ENCODE measurements at regions not wholly inside any gene's neighbourhood (a gene's known extent, or its start where the extent isn't known, plus 50 kb on each side); places are given as distances from the start of the nearest gene placed in this dataset.

- intact Hi-C loops (cut with micrococcal nuclease): no loop called here
- POLR2A ChIA-PET: no interaction called here
Observed at GRCh38 chr1:48073798-48074530, 76.8 kb upstream of the TRABD2B start.

More at GRCh38 chr1:48073798-48074530, 76.8 kb upstream of the TRABD2B start:
- WGBS (ENCODE audit: insufficient coverage): 100% methylated on average over 1 of the region's 12 CpGs
- Mint-ChIP-seq H3K4me3 (no peak overlapping the region), H3K4me1 (peaks cover 3% of the 10 kb centered on the region), H3K9me3 (ENCODE audit: insufficient read depth) (no peaks in the 10 kb centered on the region), H3K27me3 (peaks cover 24% of the 10 kb centered on the region), H3K27ac (no peak overlapping the region)
- DNase-seq (no peak), ATAC-seq (ENCODE audit: low read depth) (no peak)
- H3K36me3 ChIP-seq (replicated peaks in 1 of 2; ENCODE audit: control extremely low read depth in 1 of 2, control insufficient read depth in 1 of 2, extremely low read depth in 1 of 2, insufficient read depth in 2 of 2, low read length in 1 of 2): no peaks in the 10 kb centered on the region
- H4K20me1 ChIP-seq (ENCODE audit: control insufficient read depth, insufficient read depth, low read length, poor library complexity, severe bottlenecking): no peaks in the 10 kb centered on the region
- no peaks in the 10 kb centered on the region for H3K9me3 ChIP-seq (ENCODE audit: control extremely low read depth in 1 of 3, control insufficient read depth in 2 of 3, insufficient read depth in 1 of 3, low read length in 2 of 3)
- no peak overlapping the region for H2AFZ ChIP-seq (ENCODE audit: insufficient read depth, low read depth, low read length, poor library complexity, severe bottlenecking)
- H3K27me3 ChIP-seq (replicated peaks in 1 of 4; ENCODE audit: control extremely low read depth in 1 of 4, control insufficient read depth in 3 of 4, insufficient read depth in 4 of 4, low read length in 3 of 4): peaks cover 0 to 3% (median 3%) of the 10 kb centered on the region in 4 experiments
- no peak overlapping the region for H3K4me3 ChIP-seq (ENCODE audit: control extremely low read depth in 1 of 5, extremely low read depth in 1 of 5, insufficient read depth in 1 of 5, low read depth in 2 of 5, low read length in 4 of 5)
- H3K79me2 ChIP-seq (ENCODE audit: control insufficient read depth, insufficient read depth, low read length): no peaks in the 10 kb centered on the region
- H3K4me1 ChIP-seq (ENCODE audit: control insufficient read depth in 2 of 2, insufficient read depth in 2 of 2, low read length in 2 of 2): no peaks in the 10 kb centered on the region
- H3K4me2 ChIP-seq (replicated peaks; ENCODE audit: low read depth, low read length, poor library complexity, severe bottlenecking): no peak overlapping the region
- H3K9ac ChIP-seq (ENCODE audit: low read length): no peak overlapping the region
- no peak for TF ChIP-seq CTCF (IDR thresholded peaks at IDR 0.05)
- no peak for TF ChIP-seq EZH2 (IDR thresholded peaks at IDR 0.05; ENCODE audit: borderline replicate concordance, insufficient read depth, low read depth, low read length, poor library complexity, severe bottlenecking)
- no peak overlapping the region for H3K27ac ChIP-seq (ENCODE audit: low read length in 2 of 2)
- CTCF ChIA-PET: no interaction called here
